PC-9 (cell line): ENCODE measurements at regions not wholly inside any gene's neighbourhood (a gene's known extent, or its start where the extent isn't known, plus 50 kb on each side); places are given as distances from the start of the nearest gene placed in this dataset.

ENCODE experiments used
- BruUV-seq: library from RNA; stranded (reverse); fragments of 400-500 nt; replicated peaks from 2 replicates; lab custom pipeline; 2021; lab: Mats Ljungman, UMichigan
- CTCF ChIA-PET: fragments of 300-600 bp; sonication (Branson Sonifier 250); formaldehyde crosslinking; loops from one replicate; lab custom pipeline; 2022; ENCODE audit warnings: antibody characterized with exemption; lab: Charles Lee
- POLR2A ChIA-PET: fragments of 300-600 bp; sonication (Branson Sonifier 250); formaldehyde crosslinking; loops from one replicate; lab custom pipeline; 2022; ENCODE audit warnings: antibody characterized with exemption; ENCODE audit not compliant: unreplicated experiment; lab: Charles Lee
- DNase-seq, 2 experiments: peaks; one replicate each; pipeline versions ENCODE4 v3.0.0 to v3.0.0-alpha.2; 2015 to 2022; ENCODE audit warnings: mixed read lengths in 1 of 2
- H2AFZ ChIP-seq: fragments of 200-600 bp; sonication (generic); 2 replicates; pipeline ENCODE4 v1.8.1; 2017; ENCODE audit warnings: antibody characterized with exemption
- H3F3A ChIP-seq: fragments of 200-600 bp; sonication (generic); 2 replicates; pipeline ENCODE4 v1.8.1; 2017; ENCODE audit warnings: antibody characterized with exemption, mild to moderate bottlenecking, low read depth; ENCODE audit not compliant: insufficient read depth
- H3K27ac ChIP-seq: fragments of 200-600 bp; sonication (generic); 2 replicates; pipeline ENCODE4 v1.6.1; 2016; ENCODE audit warnings: mixed run types
- H3K27me3 ChIP-seq: fragments of 200-600 bp; sonication (generic); 2 replicates; pipeline ENCODE4 v1.6.1; 2016; ENCODE audit warnings: low read depth, mixed run types; ENCODE audit not compliant: insufficient read depth
- H3K36me3 ChIP-seq: fragments of 200-600 bp; sonication (generic); 2 replicates; pipeline ENCODE4 v1.6.1; 2016; ENCODE audit warnings: low read depth, mixed run types
- H3K4me1 ChIP-seq: fragments of 200-600 bp; sonication (generic); replicated peaks from 2 replicates; pipeline ENCODE4 v1.6.1; 2016; ENCODE audit warnings: mixed run types; ENCODE audit not compliant: insufficient read depth
- H3K4me2 ChIP-seq: fragments of 200-600 bp; sonication (generic); 2 replicates; pipeline ENCODE4 v1.6.1; 2017; ENCODE audit warnings: mixed run types
- H3K4me3 ChIP-seq: fragments of 200-600 bp; sonication (generic); 2 replicates; pipeline ENCODE4 v1.6.1; 2016; ENCODE audit warnings: mixed run types
- H3K79me2 ChIP-seq: fragments of 200-600 bp; sonication (generic); 2 replicates; pipeline ENCODE4 v1.6.1; 2017; ENCODE audit warnings: low read depth, mixed run types
- H3K9me2 ChIP-seq: fragments of 200-600 bp; sonication (generic); 2 replicates; pipeline ENCODE4 v1.8.1; 2017; ENCODE audit warnings: mild to moderate bottlenecking; ENCODE audit not compliant: insufficient read depth
- H3K9me3 ChIP-seq: fragments of 200-600 bp; sonication (generic); 2 replicates; pipeline ENCODE4 v1.8.1; 2016; ENCODE audit warnings: low read depth; ENCODE audit not compliant: insufficient read depth
- H4K20me1 ChIP-seq: fragments of 200-600 bp; sonication (generic); 2 replicates; pipeline ENCODE4 v1.8.1; 2017; ENCODE audit not compliant: insufficient read depth
- EZH2 ChIP-seq: fragments of 200-600 bp; sonication (generic); IDR thresholded peaks from 2 replicates; pipeline ENCODE4 v1.8.0; 2017; ENCODE audit warnings: antibody characterized with exemption, low read depth
- intact Hi-C: fragments of 100-400 bp; cut with micrococcal nuclease; formaldehyde crosslinking; loops from one replicate; pipeline ENCODE4 v1.10.0; 2022; ENCODE audit not compliant: unreplicated experiment
- TF ChIP-seq, protein P1 (sequence below): fragments of 200-600 bp; sonication (generic); conservative IDR thresholded peaks from 2 replicates; pipeline ENCODE4 v1.6.1; 2017; ENCODE audit warnings: mixed run types, antibody characterized with exemption, mild to moderate bottlenecking, moderate library complexity

- Histone ChIP-seq H3K79me2 (no peaks in the 10 kb centered on the region), H3K4me2 (no peak overlapping the region), H3K27ac (no peak overlapping the region), H3K27me3 (no peaks in the 10 kb centered on the region), H3K4me3 (no peak overlapping the region), H3K9me3 (no peaks in the 10 kb centered on the region), H3K36me3 (no peaks in the 10 kb centered on the region), H4K20me1 (no peaks in the 10 kb centered on the region), H2AFZ (no peak overlapping the region), H3K9me2 (no peaks in the 10 kb centered on the region), H3K4me1 (no peaks in the 10 kb centered on the region), H3F3A (no peaks in the 10 kb centered on the region)
- no peak for TF ChIP-seq EZH2
- TF ChIP-seq, protein P1, sequence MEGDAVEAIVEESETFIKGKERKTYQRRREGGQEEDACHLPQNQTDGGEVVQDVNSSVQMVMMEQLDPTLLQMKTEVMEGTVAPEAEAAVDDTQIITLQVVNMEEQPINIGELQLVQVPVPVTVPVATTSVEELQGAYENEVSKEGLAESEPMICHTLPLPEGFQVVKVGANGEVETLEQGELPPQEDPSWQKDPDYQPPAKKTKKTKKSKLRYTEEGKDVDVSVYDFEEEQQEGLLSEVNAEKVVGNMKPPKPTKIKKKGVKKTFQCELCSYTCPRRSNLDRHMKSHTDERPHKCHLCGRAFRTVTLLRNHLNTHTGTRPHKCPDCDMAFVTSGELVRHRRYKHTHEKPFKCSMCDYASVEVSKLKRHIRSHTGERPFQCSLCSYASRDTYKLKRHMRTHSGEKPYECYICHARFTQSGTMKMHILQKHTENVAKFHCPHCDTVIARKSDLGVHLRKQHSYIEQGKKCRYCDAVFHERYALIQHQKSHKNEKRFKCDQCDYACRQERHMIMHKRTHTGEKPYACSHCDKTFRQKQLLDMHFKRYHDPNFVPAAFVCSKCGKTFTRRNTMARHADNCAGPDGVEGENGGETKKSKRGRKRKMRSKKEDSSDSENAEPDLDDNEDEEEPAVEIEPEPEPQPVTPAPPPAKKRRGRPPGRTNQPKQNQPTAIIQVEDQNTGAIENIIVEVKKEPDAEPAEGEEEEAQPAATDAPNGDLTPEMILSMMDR: no peak
- intact Hi-C loops: no loop called here
- ChIA-PET CTCF (no interaction called here), POLR2A (no interaction called here)
- DNase-seq: no peak
- BruUV-seq: no TSS peak
Observed at GRCh38 chr10:124198125-124198501, 104.7 kb upstream of the CHST15 start.

DNA sequence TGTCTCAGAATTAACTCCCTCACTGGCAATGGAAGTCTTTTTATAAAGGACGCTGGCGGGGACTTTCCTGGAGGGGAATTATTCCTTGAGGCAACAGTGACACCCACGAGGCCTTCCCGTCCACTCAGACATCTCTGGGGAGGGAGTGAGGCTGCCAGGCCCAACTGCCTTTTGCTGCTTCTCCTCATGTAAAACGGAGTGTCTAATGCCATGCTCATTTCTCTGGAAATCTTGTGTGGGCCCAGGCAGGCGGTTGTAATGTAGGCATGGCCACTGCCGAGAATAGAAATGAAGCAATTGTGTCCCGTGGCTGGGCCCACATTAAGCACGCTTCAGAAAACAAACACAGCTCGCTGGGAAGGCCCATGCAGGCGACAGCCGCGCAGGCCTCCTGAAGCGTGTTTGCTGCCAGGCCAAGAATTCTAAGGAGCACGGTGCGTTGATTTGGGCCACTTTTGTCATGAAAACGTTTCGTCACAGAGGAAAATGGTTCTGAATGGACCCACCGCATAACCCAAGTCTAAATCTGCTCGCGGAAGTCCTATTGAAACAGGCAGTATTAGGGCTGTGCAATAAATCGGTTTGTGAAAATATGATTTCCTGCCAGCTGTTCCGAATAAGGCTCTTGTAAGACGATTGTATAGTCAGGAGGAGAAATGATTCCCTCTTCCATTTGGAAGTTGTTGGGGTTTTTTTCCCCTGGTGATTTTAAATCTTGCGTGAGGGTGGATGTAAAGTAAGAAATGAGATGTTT, 104.2 kb upstream of the CHST15 start:
- H3K4me1 ChIP-seq: no peaks in the 10 kb centered on the region
- H3K9me3 ChIP-seq: no peaks in the 10 kb centered on the region
- no peaks in the 10 kb centered on the region for H3K79me2 ChIP-seq
- DNase-seq: no peak
- H3K4me3 ChIP-seq: no peak overlapping the region
- no peaks in the 10 kb centered on the region for H4K20me1 ChIP-seq
- intact Hi-C loops: no loop called here
- TF ChIP-seq, protein P1: no peak
- TF ChIP-seq EZH2: no peak
- CTCF ChIA-PET: no interaction called here
- H3K9me2 ChIP-seq: no peaks in the 10 kb centered on the region
- no peak overlapping the region for H3K4me2 ChIP-seq
- no peaks in the 10 kb centered on the region for H3K27me3 ChIP-seq
- H3K27ac ChIP-seq: no peak overlapping the region
- no TSS peak for BruUV-seq
- POLR2A ChIA-PET: no interaction called here
- no peaks in the 10 kb centered on the region for H3F3A ChIP-seq
- H3K36me3 ChIP-seq: no peaks in the 10 kb centered on the region
- H2AFZ ChIP-seq: no peak overlapping the region

GRCh38 chr10:124196659-124197058, 103.3 kb upstream of the CHST15 start:
- no peak overlapping the region for H3K4me2 ChIP-seq
- H3K4me3 ChIP-seq: no peak overlapping the region
- no peak for TF ChIP-seq EZH2
- TF ChIP-seq, protein P1: no peak
- H4K20me1 ChIP-seq: no peaks in the 10 kb centered on the region
- H3K4me1 ChIP-seq: no peaks in the 10 kb centered on the region
- DNase-seq: no peak
- H3K79me2 ChIP-seq: no peaks in the 10 kb centered on the region
- BruUV-seq: no TSS peak
- POLR2A ChIA-PET: no interaction called here
- no peaks in the 10 kb centered on the region for H3K9me3 ChIP-seq
- no peaks in the 10 kb centered on the region for H3K36me3 ChIP-seq
- H3F3A ChIP-seq: no peaks in the 10 kb centered on the region
- intact Hi-C loops: no loop called here
- H3K9me2 ChIP-seq: no peaks in the 10 kb centered on the region
- CTCF ChIA-PET: no interaction called here
- no peaks in the 10 kb centered on the region for H3K27me3 ChIP-seq
- H3K27ac ChIP-seq: no peak overlapping the region
- H2AFZ ChIP-seq: no peak overlapping the region
